Umbilical cord (tissue), 1 donor: ENCODE measurements at regions not wholly inside any gene's neighbourhood (a gene's known extent, or its start where the extent isn't known, plus 50 kb on each side); places are given as distances from the start of the nearest gene placed in this dataset.

Source experiments
- DNase-seq: peaks from one replicate; pipeline ENCODE4 v3.0.0-alpha.2; 2015; ENCODE audit warnings: low spot score

GRCh38 chr16:17591655-17592405, 121.1 kb upstream of the XYLT1 start:
- DNase-seq, result no peak

- no peak for DNase-seq
Observed at GRCh38 chr16:17590711-17591654, 120.2 kb upstream of the XYLT1 start.

GRCh38 chr16:17589898-17590297, 119.1 kb upstream of the XYLT1 start:
- DNase-seq, result no peak

- DNase-seq, result no peak
Observed at GRCh38 chr16:17585449-17586074, 114.8 kb upstream of the XYLT1 start.

- DNase-seq, result peak; percentile 91
Observed at GRCh38 chr16:17578981-17579874, 108.5 kb upstream of the XYLT1 start.

- no peak for DNase-seq
Observed at GRCh38 chr16:17574256-17574655, 103.5 kb upstream of the XYLT1 start.

GRCh38 chr16:17572145-17572544, 101.4 kb upstream of the XYLT1 start:
- DNase-seq, result no peak

- no peak for DNase-seq
Observed at GRCh38 chr16:17571499-17572093, 100.8 kb upstream of the XYLT1 start.

GRCh38 chr16:17568239-17568638, 97.5 kb upstream of the XYLT1 start:
- no peak for DNase-seq

GRCh38 chr16:17567455-17567854, 96.7 kb upstream of the XYLT1 start:
- no peak for DNase-seq

GRCh38 chr16:17566656-17567450, 96.1 kb upstream of the XYLT1 start:
- no peak for DNase-seq

- DNase-seq, result no peak
Observed at GRCh38 chr16:17566075-17566474, 95.3 kb upstream of the XYLT1 start.

- no peak for DNase-seq
Observed at GRCh38 chr16:17565605-17566004, 94.8 kb upstream of the XYLT1 start.

GRCh38 chr16:17564856-17565255, 94.1 kb upstream of the XYLT1 start:
- DNase-seq, result no peak

- DNase-seq, result no peak
Observed at GRCh38 chr16:17563323-17564091, 92.7 kb upstream of the XYLT1 start.

- peak; percentile 17 for DNase-seq
Observed at GRCh38 chr16:17561056-17561455, 90.3 kb upstream of the XYLT1 start.

- no peak for DNase-seq
Observed at GRCh38 chr16:17560548-17560947, 89.8 kb upstream of the XYLT1 start.

GRCh38 chr16:17559394-17559793, 88.6 kb upstream of the XYLT1 start:
- no peak for DNase-seq

GRCh38 chr16:17557949-17558348, 87.2 kb upstream of the XYLT1 start:
- no peak for DNase-seq
